Dermis blood vessel endothelial cell (primary cell): ENCODE measurements at regions not wholly inside any gene's neighbourhood (a gene's known extent, or its start where the extent isn't known, plus 50 kb on each side); places are given as distances from the start of the nearest gene placed in this dataset.
A peak's percentile ranks its signal among the peaks of the same experiment; 100 is the strongest.

ENCODE experiments used
- DNase-seq: peaks from one replicate; pipeline ENCODE4 v3.0.0; 2010

DNA sequence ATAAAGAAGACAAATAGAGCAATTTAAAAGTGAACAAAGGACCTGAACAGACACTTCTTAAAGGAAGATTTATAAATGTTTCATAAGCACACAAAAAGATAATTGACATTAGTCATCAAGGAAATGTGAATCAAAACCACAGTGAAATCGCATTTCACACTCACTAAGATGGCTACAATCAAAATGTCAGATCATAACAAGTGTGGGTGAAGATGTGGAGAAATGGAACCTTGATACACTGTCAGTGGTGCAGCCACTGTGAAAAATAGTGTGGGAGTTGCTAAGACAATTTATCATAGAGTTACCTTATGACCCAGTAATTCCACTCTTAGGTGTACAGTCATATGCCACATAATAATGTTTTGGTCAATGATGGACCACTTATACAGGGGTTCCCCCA is 54.5 kb upstream of the HTR4 start:
- no peak for DNase-seq

DNA sequence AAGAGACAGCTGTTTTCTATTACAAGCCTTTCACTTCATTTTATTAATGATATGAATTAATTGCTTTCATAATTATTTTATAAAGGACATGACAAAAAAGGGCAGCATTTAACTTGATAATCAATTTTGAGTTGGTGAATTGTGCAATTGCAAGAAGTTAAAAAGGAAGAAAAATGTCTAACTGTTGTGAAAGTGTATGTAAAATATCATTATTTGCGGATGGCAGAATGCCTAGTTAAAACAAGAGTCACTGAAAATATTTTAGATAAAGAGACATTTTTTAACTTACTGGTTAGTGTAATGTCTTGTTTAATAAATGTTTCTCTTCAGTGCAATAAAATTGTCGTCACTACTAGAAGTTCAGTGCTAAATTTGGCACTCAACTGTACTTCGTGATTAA is 57.6 kb upstream of the HTR4 start:
- no peak for DNase-seq

DNA sequence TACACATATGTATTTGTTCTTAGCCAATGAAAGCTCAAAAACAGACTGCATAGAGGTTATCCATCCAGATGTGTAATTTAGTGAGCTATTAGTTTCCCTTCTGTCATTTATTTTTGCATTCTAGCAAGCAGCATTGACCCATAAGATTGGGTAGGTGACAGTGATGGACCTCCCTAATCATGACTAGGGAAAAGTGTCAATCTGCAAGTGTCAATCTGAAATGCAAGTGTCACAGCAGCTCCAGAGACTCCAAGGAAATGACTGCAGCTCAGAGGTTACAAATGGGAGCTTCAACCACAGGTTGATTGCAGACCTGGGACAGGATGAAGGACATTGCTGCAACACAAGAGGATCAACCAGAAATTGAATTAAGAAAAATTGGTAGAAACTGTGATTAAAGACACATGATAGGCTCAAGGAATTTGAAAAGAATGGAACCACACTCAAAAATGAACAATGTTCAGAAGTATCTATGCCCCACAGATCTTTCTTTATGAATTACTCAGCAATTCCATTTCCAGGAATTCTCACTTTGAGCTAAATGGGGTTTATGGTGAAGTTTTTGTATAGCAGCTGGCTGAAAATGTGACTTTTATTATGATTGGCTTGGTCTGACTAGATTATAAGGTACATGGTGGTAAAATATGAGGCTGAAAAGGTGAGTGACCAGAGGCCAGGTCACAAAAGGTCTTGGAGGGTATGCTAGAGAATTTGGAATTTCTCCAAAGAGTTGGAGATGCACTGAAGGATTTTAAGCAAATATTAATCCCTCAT is 59.6 kb upstream of the HTR4 start:
- no peak for DNase-seq

DNA sequence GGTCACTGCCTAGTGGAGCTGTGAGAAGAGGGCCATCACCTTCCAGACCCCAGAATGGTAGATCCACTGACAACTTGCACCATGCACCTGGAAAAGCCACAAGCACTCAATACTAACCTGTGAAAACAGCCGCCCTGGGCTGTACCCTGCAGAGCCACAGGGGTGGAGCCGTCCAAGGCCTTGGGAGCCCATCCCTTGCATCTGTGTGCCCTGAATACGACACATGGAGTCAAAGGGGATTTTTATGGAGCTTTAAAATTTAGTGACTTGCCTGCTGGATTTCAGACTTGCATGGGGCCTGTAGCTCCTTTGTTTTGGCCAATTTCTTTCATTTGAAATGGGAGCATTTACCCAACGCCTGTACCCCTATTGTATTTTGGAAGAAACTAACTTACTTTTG is 62.4 kb upstream of the HTR4 start:
- no peak for DNase-seq

DNA sequence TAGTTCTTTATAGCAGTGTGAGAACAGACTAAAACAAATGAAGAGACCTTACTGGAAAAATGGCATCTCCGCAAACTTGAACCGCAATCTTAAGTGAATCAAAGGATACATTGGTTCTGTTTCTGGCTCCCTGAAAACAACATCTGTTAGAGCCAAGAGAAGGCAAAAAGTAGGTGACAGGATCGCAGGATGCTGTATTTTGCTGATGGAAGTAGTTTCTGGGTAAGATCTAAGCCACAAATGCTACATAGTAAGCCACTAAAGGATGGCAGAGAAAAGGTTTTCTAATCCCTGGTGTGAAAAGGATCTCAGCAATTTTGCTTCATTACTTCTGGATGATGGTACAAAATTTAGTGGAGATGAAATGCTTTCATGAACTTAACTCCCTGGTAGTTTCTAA is 63.3 kb upstream of the HTR4 start:
- DNase-seq, result no peak

DNA sequence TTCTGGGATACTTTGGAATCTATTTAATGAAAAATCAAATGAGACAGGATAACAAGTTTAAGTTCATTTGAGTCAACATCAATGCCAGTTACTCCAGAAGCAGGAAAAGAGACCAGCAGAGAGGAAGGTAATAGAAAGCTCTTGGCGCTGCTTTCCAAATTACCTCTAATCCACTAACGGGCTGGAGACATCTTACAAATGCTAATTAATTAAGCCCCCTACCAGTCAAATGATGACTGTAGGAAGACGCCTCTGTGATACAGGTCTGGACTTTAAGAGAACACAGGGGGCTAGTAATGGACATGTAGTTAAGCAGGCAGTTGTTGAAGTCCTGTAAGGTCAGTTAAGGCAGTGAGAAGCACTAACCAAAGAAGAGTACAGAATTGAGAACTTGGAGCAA is 65.3 kb upstream of the HTR4 start:
- no peak for DNase-seq

DNA sequence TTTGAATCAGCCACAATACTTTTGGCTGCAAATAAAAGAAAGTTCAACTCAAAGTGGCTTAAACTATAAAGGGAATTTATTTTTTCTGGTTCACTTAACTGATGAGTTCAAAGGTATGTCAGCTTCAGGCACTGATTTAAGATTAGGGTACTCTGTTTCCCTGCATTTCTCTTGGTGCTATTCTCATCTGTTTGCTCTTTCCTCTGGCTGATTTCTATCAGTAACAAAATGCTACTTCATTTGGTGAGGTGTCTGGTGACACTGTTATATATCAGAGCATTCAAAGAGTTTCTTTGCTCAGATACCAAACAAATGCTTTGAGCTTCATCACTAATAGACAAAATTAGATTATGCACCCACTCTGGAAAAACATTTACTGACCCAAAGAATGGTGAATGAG is 65.9 kb upstream of the HTR4 start:
- no peak for DNase-seq

DNA sequence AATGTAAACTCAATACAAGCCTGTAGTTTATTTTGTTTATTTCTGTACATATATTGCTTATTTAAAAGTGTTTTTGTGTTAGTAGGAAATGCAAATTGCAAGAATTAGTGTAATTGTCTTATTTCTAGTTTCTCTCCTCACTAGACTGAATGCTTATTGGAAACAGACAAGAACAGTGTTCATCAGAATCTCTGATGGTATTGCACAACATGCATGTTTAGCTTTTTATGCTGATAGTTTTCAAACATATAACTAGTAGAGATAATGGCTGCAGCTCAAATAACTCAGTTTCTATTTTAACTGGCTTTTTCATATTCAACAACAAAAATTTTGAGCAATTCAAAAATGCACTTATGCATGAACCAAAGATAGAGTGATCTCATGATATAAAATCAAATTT is 68.8 kb upstream of the HTR4 start:
- no peak for DNase-seq

DNA sequence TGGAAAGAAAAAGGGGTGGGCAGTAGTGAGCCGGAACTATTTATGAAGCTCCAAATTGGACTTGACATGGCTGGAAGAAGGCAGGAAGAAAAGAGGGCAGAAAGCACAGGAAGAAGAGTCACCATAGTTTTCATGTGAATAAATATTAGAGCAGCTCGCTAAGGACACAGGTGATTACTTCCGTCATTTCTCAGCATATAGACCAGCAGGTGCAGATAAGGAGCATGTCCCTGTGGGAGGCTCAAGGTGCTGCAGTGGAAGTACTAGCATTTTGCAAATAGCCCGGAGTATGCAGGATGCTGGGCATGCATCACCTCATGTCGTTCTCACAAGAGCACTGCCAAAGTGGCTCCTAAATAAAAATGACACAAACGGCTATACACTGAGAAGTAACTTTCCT is 71.3 kb upstream of the HTR4 start:
- DNase-seq, result no peak

DNA sequence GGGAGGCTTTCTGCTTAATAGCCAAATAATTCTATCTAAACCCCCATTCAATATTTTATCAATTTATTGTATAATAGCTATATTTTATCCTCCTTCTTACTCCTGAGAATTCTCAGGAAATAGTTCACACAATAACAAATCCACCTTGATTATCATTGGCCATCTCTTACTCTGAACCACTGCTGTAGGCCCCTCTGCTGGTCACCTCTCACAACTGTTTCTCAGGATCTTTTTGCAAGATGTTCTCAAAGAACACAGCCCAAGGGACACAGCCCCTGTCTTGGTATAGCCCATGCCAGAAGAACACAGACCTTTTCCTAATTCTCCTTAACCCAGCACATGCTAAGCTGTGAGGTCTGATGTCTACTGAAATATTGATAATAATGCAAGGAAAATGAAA is 74.9 kb upstream of the HTR4 start:
- peak; percentile 40 for DNase-seq

DNA sequence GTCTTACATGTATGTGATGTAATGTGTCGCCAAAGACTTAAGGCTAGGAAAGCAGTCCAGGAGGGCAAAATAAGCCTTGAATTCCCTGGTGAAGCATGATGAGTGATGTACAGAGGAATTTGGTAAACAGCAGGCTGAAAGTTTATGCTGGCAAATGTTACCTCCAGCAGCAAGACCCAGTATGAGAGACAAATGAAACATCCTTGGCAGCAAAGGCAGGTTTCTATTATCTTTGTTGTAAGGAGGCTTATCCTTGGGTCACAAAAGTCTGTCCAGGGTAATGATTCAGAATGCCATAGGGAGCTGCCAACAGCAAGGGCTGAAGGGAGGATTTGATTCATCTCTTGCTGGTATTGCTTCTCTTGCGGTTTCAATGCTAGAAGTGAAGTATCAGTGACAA is 75.9 kb upstream of the HTR4 start:
- no peak for DNase-seq

DNA sequence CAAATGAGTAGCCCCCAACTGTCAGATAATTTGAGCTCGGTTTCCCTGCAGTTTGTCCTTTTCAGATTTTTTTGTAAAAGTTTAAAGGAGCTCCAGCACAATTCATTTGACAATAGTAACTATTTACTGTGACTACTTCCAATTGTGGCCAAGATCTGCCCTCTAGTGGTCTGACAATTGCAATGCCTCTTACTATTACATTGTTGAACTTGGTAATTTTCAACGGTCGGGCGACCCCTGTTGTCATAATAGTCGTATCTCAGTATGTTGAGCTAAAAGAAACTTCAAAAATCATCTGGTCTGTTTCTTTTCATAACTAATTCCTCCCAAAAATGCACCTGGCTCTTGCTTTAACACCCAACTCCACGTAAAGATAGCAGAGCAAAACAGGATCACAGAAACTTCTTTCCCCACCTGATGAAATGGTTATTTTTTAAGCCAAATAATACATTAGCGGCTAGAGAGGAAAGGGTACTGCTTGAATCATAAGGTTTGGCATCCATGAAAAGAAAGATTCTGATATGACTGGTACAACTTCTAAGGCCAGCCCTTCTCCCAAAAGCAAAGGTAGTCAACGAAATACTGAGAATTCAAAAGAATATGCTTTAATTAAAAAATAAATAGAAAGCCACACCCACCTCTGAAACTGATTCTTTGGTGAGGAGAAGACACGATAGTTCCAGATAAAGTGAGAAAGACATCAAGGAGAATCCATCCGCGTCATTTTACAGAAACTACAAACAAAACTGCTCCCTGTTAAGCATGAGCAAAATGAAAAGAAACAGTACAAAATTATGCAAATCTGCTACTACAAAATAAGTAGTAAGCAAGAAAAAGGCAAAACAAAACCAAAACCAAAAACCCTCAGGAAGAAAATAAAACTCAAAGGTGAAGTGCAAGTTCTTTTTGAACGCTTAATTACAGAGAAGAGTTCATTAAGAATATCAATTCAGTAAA is 76.9 kb upstream of the HTR4 start:
- DNase-seq, result peak; percentile 93

DNA sequence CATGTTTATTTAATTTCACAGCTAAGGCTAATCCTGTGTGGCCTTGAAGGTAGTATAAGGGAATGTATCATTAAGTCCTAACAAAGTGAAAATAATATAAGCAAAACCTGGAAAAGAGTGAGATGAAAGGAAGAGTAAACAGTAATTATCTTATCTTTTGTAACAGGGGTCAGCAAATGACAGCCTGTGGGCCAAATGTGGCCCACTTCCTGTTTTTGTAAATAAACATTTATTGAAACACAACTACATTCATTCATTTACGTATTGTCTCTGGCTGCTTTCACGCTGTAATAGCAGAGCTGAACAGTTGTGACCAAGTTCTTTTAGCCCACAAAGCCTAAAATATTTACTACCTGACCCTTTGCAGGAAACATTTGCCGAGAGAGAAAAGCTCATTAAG is 78.4 kb upstream of the HTR4 start:
- DNase-seq, result peak; percentile 11

DNA sequence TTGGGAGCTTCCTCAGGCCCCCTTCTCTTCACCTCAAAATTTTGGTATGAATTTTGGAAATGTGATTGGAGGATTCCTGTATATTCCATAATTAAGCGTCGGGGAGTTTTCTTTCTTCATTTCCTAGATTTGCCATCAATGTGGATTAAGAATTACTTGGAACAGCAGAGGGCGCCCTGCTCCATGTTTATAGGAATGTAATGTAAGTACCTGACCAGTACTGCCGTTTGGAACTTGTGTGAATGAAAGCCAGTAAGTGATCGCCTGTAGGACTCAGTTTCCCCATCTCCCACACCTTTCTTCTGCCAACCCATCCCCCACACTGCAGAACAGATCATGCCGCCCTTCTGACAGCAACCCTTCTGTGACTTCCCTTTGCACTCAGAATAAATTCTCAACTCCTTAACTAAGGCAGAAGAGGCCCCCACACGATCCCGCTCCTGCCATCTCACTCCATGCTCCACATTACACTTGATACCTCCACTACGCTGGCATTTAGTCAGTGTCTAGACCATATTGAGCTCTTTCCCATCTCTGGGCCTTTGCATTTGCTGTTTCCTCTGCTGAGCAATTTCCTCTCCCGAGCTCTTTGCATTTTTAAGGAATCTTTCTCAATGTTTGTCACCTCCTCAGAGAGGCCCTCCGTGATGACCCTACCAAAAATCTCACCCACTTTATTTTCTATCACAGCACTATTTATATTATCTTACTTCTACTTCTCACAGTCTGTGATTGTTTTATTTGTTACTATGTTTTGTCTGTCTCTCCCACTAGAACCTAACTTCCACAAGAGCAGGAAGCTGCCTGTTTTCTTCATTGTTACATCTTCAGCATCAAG is 79.5 kb upstream of the HTR4 start:
- DNase-seq, result peak; percentile 93

DNA sequence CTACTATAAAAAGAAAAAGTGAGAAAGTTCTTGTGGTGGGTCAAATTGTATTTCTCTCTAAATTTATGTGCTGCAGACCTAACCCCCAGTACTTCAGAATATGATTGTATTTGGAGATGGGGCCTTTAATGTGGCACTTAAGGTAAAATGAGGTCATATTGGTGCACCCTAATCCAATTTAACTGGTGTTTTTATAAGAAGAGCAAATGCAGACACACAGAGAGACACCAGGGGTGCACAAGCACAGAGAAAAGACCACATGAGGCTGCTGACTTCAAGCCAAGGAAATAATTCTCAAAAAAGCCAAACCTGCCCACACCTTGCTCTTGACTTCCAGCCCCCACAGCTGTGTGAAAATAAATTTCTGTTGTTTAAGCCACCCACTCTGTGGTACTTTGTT is 80.2 kb upstream of the HTR4 start:
- DNase-seq, result peak; percentile 11

DNA sequence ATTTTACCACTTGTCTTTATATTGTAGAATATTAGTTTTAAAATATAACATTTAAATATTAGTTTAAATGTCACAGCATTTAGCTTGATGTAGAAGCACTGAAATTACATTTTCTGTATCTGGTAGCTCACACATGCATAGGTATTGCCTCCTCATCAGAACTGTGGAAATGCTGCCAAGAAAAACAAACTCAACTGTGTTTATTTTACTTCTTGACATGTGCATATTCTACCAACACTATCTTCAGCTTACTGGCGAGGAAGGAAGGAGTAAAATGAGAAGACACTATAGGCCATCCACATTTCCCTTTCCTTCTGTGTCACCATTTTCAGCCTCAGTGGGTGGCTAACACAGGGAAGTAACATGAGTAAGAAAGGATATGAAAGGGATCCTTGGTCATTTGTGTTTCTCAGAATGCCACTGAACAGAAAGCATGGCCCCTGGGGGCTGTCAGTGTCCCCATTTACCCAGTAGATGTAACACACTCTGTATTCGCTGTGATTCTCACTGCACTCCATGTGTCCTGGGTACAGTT is 81.0 kb upstream of the HTR4 start:
- DNase-seq, result peak; percentile 39

DNA sequence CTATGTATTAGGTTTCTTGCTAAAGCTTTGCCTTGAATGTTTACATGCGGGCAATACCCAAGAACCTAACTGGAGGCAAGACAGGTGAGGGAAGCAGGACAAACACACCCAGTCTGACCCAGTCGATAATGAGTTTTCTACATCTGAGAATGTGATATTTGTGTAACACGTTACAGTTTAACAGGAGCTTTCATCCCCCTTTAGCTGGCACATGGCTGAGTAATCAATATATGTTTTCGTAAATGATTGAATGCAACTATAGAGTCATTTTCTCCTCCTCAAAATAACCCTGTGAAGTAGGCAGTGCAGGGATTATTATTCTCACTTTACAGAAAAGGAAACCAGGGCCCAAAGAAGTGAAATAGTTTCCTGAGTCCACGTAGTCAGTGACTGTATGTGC is 84.7 kb upstream of the HTR4 start:
- DNase-seq, result no peak

DNA sequence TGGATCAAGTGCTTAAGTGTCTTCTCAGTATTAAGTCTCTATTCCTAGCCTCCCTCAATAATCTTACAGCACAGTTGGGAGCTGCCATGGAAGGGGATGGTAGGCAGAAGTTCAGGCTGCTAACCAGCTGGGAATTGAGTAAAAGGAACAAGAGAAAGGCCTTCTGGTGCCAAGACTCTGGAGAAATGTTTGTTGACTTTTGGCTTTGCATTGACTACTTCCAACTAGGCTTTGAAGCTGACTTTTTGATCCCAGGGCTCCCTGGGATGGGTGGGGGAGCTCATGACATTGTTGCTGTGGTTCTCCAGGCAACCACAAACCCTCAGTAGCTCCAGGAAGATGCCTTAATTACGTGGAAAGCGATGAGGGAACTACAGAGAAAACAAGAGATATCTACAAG is 85.2 kb upstream of the HTR4 start:
- DNase-seq, result peak; percentile 15

DNA sequence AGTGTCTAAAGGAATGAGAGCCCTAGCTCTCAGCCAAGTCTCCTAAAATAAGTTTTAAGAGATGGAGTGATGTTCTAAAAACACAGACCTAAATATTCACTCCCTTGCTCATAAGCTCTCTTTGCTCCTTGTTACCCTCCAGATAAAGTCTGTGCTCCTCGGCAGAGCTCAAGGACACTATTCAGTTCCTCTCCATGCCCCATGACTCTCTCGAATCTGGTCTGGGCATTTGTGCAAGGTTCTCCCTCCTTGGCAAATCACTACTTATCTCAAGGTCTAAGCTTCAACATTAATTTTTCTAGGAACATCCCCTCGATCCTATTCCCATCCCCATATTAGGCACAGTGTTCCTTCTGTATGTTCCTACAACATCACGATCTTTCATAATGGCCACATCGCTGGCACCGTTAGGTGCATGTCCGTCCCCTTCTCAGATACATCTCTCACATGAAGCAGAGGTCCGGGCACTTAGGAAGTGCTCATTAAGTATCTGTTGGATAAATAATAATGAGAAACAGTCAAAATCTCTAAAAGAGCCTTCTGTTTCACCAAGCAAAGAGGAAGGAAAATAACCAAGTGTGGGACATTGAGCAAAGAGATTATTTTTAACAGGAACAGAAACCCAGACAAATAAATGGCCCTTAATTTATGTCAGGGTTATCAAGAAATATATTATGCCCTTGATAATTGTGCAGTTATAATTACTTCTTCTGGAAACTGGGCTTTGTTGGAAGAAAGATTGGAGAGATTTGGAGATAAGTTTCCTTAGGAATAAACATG is 85.9 kb upstream of the HTR4 start:
- DNase-seq, result no peak

DNA sequence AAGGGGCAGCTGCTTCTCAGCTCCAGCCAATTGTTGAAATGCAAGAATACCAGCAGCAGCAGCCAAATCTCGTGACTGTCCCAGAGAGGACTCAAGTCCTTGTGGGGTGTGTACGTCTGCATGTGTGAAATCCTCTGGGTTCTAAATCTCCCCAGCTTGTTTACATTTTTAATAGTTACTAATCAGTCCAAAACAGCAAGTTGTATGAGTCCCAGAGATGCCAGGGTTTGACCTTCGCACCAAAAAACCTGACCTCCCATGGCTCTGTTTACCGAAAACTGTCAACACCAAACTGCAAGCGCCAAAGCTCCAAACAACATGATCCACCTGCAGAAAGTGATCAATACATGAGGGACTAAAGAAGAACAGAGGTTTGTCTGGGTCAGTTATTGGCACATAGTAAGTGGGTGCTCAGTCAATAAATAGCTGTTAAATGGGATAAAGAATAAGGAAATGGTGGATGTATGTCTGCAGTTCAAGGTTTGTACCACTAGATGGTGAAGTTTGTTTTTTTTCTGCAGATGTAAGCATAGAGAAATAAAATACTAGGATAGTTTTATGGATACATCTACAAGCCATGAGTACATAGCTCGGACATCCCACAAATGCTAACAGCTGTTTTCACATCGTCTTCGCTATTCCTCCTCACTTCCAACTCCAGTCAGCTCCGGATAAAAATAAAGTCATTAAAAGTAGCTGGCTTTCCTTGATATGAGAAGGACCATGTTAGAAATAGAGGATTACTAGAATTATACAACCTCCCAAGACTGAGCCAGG is 85.3 kb upstream of the ADRB2 start:
- DNase-seq, result peak; percentile 86

DNA sequence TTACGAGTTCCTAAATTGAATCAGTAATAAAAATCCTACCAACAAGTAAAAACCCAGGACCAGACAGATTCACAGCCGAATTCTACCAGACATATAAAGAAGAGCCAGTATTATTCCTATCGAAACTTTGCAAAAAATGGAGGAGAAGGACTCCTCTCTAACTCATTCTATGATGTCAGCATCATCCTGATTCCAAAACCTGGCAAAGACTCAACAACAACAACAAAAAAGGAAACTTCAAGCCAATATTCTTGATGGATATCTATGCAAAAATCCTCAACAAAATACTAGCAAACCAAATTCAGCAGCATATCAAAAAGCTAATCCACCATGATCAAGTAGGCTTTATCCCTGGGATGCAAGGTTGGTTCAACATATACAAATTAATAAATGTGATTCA is 84.6 kb upstream of the ADRB2 start:
- peak; percentile 37 for DNase-seq
